ENCODE measurements at regions not wholly inside any gene's neighbourhood (a gene's known extent, or its start where the extent isn't known, plus 50 kb on each side); places are given as distances from the start of the nearest gene placed in this dataset.
"Not testable (repeated sequence)": the region's sequence is repeated elsewhere in the genome, so short reads cannot be mapped to it uniquely, and the experiment has no call there.

DNA sequence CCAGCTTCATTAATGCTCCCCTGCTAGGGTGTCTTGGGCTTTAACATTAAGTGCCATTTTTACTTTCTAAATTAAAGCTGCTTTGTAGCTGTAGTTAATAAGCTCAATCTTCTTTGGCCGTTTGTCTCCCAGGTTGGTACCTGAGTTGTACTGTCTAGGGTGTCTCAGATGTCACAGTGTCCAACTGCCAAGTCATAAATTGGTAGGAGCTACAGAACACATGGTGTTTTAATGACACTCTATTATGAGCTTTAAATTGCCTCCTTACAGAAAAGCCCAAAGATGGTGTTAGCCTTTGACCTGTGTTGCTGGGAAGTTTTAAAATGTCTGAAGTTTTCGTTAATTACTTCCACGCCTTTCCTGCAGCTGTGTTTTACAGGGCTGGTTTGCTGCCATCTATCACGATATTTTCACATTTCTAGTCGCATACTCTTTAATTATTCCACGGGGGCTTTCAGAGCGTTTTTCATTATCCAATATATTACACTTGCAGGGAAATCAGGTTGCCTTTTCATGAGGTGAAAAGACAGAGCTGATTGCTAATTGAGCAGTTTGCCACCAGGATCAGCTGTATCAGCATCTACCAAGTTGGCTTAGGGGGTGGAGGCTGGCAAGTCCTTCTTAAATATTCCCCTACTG is 247.8 kb upstream of the PLPP4 start:
- Histone ChIP-seq H3K27me3 (ENCODE audit: control insufficient read depth, insufficient read depth, low read length) (no peaks in the 10 kb centered on the region), H3K4me1 (ENCODE audit: control insufficient read depth, insufficient read depth, low read length) (no peaks in the 10 kb centered on the region), H3K36me3 (ENCODE audit: insufficient read depth, low read length) (no peaks in the 10 kb centered on the region), H3K9me3 (replicated peaks; ENCODE audit: low read length) (no peaks in the 10 kb centered on the region), H3K4me3 (ENCODE audit: low read length) (no peak overlapping the region), H3K9ac (ENCODE audit: low read depth, low read length) (no peak overlapping the region), H3K4me2 (ENCODE audit: low read length) (no peak overlapping the region)

DNA sequence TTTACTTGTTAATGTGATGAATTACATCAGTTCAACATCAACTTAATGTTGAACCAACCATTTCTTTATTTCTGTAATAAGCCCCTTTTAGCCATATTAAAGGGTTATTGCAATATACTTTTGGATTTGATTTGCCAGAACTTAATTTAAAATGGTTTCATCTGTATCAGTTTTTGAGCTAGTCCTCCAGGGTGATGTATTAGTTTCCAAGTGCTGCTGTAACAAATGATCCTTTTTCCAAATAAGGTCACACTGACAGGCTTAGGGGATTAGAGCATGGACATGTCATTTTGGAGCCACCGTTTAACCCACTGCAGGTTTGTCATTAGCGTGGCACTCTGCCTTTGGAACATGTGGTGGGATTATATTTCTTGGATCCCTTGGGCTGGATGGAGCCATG is 244.8 kb upstream of the PLPP4 start:
- H3K9ac ChIP-seq (ENCODE audit: low read depth, low read length), result no peak overlapping the region
- H3K36me3 ChIP-seq (ENCODE audit: insufficient read depth, low read length), result no peaks in the 10 kb centered on the region
- no peak overlapping the region for H3K4me3 ChIP-seq (ENCODE audit: low read length)
- H3K4me1 ChIP-seq (ENCODE audit: control insufficient read depth, insufficient read depth, low read length), result no peaks in the 10 kb centered on the region
- no peaks in the 10 kb centered on the region for H3K27me3 ChIP-seq (ENCODE audit: control insufficient read depth, insufficient read depth, low read length)
- H3K4me2 ChIP-seq (ENCODE audit: low read length), result no peak overlapping the region
- H3K9me3 ChIP-seq (replicated peaks; ENCODE audit: low read length), result no peaks in the 10 kb centered on the region

DNA sequence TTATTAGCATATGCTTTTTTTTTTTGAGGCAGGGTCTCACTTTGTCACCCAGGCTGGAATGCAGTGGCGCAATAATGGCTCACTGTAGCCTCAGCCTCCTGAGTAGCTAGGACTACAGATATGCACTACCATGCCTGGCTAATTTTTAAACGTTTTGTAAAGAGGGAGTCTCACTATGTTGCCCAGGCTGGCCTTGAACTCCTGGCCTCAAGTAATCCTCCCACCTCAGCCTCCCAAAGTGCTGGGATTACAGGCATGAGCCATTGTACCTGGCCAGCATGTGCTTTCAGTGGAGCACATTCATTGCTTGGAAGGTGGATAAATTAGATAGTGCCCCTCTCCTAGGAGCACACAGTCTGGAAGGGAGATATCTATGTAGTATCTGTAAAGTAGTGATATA is 243.7 kb upstream of the PLPP4 start:
- not testable (repeated sequence) for H3K9me3 ChIP-seq (replicated peaks; ENCODE audit: low read length); H3K4me1 ChIP-seq (ENCODE audit: control insufficient read depth, insufficient read depth, low read length); H3K36me3 ChIP-seq (ENCODE audit: insufficient read depth, low read length); H3K4me2 ChIP-seq (ENCODE audit: low read length); H3K27me3 ChIP-seq (ENCODE audit: control insufficient read depth, insufficient read depth, low read length); H3K4me3 ChIP-seq (ENCODE audit: low read length); H3K9ac ChIP-seq (ENCODE audit: low read depth, low read length)

DNA sequence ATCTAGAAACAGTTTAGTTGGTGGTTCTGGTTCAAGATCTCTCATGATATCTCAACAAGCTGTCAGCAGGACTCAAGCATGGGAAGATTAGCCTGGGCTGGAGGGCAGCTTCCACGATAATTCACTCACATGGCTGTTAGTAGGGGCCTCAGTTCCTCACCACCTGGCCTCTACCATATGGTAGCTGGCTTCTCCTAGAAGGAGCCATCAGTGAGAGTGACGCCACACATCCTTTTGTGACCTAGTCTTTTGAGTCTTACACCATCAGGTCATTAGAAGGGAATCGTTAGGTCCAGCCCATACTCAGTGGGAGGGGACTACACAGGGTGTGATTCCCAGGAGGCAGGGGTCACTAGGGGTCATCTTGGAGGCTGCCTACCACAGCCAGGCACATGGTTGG is 239.3 kb upstream of the PLPP4 start:
- Histone ChIP-seq H3K9me3 (replicated peaks; ENCODE audit: low read length) (no peaks in the 10 kb centered on the region), H3K4me2 (ENCODE audit: low read length) (no peak overlapping the region), H3K36me3 (ENCODE audit: insufficient read depth, low read length) (no peaks in the 10 kb centered on the region), H3K9ac (ENCODE audit: low read depth, low read length) (no peak overlapping the region), H3K27me3 (ENCODE audit: control insufficient read depth, insufficient read depth, low read length) (no peaks in the 10 kb centered on the region), H3K4me1 (ENCODE audit: control insufficient read depth, insufficient read depth, low read length) (no peaks in the 10 kb centered on the region), H3K4me3 (ENCODE audit: low read length) (no peak overlapping the region)

DNA sequence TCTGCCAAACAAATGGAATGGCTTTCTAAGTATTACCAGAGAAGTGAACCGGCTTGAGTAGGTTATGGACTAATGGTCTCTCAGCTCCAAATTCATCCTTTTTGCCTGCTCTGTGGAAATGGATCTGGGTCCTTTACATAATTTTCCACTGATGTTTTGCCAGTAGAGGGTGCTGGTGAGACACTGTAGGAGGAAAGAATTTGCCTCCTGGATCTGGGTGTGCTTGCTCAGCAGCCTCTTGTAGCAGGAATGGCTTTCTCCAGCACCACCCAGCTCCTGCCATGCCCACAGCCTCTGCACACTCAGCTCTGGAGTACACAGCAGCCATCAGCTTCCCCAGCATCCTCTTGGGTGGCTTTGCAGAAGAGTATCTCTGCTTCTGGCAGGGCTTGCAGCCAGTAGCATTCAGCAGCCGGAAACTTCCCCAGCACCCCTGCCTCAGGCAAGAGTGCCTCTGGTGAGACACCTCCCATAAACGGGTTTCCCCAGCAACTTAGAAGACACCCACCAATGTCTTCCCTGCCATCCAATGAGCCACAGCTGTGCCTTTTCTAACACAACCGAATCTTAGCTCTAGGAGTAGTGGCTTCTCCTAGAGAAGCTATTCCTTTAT is 235.0 kb upstream of the PLPP4 start:
- H3K27me3 ChIP-seq (ENCODE audit: control insufficient read depth, insufficient read depth, low read length), result no peaks in the 10 kb centered on the region
- H3K9me3 ChIP-seq (replicated peaks; ENCODE audit: low read length), result no peaks in the 10 kb centered on the region
- H3K4me2 ChIP-seq (ENCODE audit: low read length), result no peak overlapping the region
- no peak overlapping the region for H3K4me3 ChIP-seq (ENCODE audit: low read length)
- no peak overlapping the region for H3K9ac ChIP-seq (ENCODE audit: low read depth, low read length)
- H3K4me1 ChIP-seq (ENCODE audit: control insufficient read depth, insufficient read depth, low read length), result no peaks in the 10 kb centered on the region
- no peaks in the 10 kb centered on the region for H3K36me3 ChIP-seq (ENCODE audit: insufficient read depth, low read length)

DNA sequence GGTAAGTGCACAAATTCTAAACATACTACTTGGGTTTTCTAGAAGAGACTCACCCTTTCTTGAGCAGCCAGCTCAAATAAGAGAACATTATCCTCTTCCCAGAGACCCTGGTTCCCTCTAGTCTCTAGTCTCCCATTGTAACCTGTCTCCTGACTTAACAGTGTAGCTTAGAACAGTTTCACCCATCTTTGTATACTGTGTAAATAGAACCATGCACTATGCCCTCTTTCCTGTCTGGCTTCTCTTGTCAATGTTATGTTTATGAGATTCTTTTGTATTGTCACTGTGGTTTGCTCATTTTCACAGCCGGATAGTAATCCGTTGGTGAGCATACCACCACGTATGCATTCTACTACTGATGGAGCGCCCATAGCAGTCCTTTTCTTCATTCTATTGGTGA is 227.4 kb upstream of the PLPP4 start:
- Histone ChIP-seq H3K27me3 (ENCODE audit: control insufficient read depth, insufficient read depth, low read length) (no peaks in the 10 kb centered on the region), H3K9me3 (replicated peaks; ENCODE audit: low read length) (no peaks in the 10 kb centered on the region), H3K36me3 (ENCODE audit: insufficient read depth, low read length) (no peaks in the 10 kb centered on the region), H3K9ac (ENCODE audit: low read depth, low read length) (no peak overlapping the region), H3K4me1 (ENCODE audit: control insufficient read depth, insufficient read depth, low read length) (no peaks in the 10 kb centered on the region), H3K4me3 (ENCODE audit: low read length) (no peak overlapping the region), H3K4me2 (ENCODE audit: low read length) (no peak overlapping the region)

DNA sequence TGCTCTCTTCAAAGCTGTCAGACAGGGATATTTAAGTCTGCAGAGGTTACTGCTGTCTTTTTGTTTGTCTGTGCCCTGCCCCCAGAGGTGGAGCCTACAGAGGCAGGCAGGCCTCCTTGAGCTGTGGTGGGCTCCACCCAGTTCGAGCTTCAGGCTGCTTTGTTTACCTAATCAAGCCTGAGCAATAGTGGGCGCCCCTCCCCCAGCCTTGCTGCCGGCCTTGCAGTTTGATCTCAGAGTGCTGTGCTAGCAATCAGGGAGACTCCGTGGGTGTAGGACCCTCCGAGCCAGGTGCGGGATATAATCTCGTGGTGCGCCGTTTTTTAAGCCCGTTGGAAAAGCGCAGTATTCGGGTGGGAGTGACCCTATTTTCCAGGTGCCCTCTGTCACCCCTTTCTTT is 217.3 kb upstream of the PLPP4 start:
- not testable (repeated sequence) for H3K4me3 ChIP-seq (ENCODE audit: low read length); H3K27me3 ChIP-seq (ENCODE audit: control insufficient read depth, insufficient read depth, low read length); H3K4me2 ChIP-seq (ENCODE audit: low read length); H3K36me3 ChIP-seq (ENCODE audit: insufficient read depth, low read length); H3K4me1 ChIP-seq (ENCODE audit: control insufficient read depth, insufficient read depth, low read length); H3K9ac ChIP-seq (ENCODE audit: low read depth, low read length); H3K9me3 ChIP-seq (replicated peaks; ENCODE audit: low read length)

DNA sequence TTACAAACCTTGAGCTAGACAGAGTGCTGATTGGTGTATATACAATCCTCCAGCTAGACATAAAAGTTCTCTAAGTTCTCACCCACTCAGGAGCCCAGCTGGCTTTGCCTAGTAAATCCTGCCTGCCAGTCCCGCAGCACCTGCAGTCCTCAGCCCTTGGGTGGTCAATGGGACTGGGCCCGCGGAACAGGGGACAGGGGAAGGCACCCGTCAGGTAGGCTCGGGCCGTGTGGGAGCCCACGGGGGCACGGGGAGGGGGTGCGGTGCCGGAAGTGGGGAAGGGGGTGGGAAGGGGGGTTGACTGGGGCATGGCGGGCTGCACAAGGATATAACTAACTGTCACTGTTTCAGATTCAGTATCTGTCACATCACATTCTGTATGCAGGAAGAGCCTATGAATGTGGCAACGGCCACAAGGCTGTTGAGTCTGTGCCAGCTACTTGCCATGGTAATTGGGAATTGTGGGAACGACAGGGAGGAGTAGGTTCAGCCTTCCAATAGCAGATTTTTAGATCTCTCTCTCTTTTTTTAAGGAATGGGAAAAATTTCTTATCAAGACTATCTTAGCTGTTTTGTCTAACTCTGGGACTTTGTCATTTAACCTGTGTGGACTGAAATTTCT is 205.1 kb upstream of the PLPP4 start:
- Histone ChIP-seq H3K9me3 (replicated peaks; ENCODE audit: low read length) (no peaks in the 10 kb centered on the region), H3K4me2 (ENCODE audit: low read length) (no peak overlapping the region), H3K4me1 (ENCODE audit: control insufficient read depth, insufficient read depth, low read length) (no peaks in the 10 kb centered on the region), H3K36me3 (ENCODE audit: insufficient read depth, low read length) (no peaks in the 10 kb centered on the region), H3K27me3 (ENCODE audit: control insufficient read depth, insufficient read depth, low read length) (no peaks in the 10 kb centered on the region), H3K9ac (ENCODE audit: low read depth, low read length) (no peak overlapping the region), H3K4me3 (ENCODE audit: low read length) (no peak overlapping the region)

DNA sequence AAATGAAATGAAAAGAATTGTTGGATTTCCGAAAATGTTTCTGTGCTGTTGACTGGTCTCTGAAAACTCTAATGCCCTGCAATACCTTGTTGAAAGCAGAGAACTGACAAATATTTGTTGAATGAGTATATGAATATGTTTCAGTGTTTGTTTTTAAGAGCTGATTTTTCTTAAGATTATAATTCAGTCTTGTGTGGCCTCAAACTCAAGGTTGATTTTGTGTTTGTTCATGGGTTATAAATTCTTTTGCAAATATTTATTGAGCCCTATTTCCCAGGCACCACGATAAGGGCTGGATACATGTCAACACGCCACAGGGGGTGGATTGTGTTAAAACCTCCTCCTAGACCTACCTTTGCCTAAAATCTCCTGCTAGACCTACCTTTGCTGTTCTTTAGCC is 203.9 kb upstream of the PLPP4 start:
- no peaks in the 10 kb centered on the region for H3K9me3 ChIP-seq (replicated peaks; ENCODE audit: low read length)
- no peaks in the 10 kb centered on the region for H3K4me1 ChIP-seq (ENCODE audit: control insufficient read depth, insufficient read depth, low read length)
- H3K9ac ChIP-seq (ENCODE audit: low read depth, low read length), result no peak overlapping the region
- no peaks in the 10 kb centered on the region for H3K36me3 ChIP-seq (ENCODE audit: insufficient read depth, low read length)
- H3K4me3 ChIP-seq (ENCODE audit: low read length), result no peak overlapping the region
- H3K4me2 ChIP-seq (ENCODE audit: low read length), result no peak overlapping the region
- no peaks in the 10 kb centered on the region for H3K27me3 ChIP-seq (ENCODE audit: control insufficient read depth, insufficient read depth, low read length)

DNA sequence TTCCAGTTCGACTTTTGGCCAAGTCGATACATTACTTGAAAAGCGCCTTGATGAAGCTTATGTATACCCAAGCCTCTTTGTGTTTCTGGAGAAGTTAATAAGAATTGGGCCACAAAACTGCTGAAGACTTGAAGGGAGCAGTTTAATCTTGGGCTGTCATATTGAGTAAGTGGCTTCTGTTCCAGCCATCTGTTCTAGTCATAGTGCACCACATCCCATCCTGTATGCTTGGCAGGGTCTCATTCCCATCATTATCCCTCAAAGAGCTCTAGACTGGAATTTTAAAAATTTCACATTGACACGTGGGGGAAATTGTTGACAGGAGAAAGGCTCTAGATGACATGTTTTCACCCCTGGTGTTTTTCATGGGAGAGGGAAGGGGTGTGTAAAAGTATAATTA is 196.6 kb upstream of the PLPP4 start:
- no peak overlapping the region for H3K4me3 ChIP-seq (ENCODE audit: low read length)
- H3K9me3 ChIP-seq (replicated peaks; ENCODE audit: low read length), result no peaks in the 10 kb centered on the region
- H3K4me2 ChIP-seq (ENCODE audit: low read length), result no peak overlapping the region
- H3K27me3 ChIP-seq (ENCODE audit: control insufficient read depth, insufficient read depth, low read length), result no peaks in the 10 kb centered on the region
- no peaks in the 10 kb centered on the region for H3K4me1 ChIP-seq (ENCODE audit: control insufficient read depth, insufficient read depth, low read length)
- no peaks in the 10 kb centered on the region for H3K36me3 ChIP-seq (ENCODE audit: insufficient read depth, low read length)
- no peak overlapping the region for H3K9ac ChIP-seq (ENCODE audit: low read depth, low read length)

DNA sequence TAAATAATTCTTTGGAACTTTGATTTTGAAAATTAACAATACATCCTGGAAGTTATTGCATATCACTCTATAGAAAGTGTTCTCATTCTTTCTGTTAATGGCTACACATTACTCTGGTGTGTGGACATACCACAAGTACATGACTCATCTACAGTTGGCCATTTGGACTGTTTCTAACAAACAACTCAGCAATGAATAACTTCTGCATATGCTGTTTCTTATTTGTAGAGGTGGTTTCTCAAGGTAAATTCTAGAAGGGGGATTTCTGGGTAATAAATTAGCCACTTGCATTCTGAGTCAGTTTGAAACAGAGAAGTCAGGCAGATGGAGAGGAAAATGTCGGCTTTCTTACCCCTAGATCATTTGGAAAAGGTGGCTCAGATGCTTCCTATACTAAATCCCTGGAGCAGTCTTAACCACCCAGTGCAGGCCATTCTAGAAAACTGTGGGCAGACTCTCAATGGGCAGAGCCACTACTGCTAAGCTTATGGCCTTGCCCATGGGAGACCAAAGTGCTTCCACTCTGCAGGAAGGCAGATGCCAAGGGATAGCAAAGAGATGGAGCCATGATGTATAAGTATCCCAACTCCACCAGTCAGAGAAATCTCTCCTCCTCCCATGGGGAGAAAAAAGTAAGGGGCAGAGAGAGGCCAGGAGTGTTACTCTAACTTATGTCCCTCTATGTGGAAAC is 194.0 kb upstream of the PLPP4 start:
- Histone ChIP-seq H3K36me3 (ENCODE audit: insufficient read depth, low read length) (no peaks in the 10 kb centered on the region), H3K9ac (ENCODE audit: low read depth, low read length) (no peak overlapping the region), H3K9me3 (replicated peaks; ENCODE audit: low read length) (no peaks in the 10 kb centered on the region), H3K4me3 (ENCODE audit: low read length) (no peak overlapping the region), H3K27me3 (ENCODE audit: control insufficient read depth, insufficient read depth, low read length) (no peaks in the 10 kb centered on the region), H3K4me1 (ENCODE audit: control insufficient read depth, insufficient read depth, low read length) (no peaks in the 10 kb centered on the region), H3K4me2 (ENCODE audit: low read length) (no peak overlapping the region)

Data from skeletal muscle satellite cell (primary cell).